ENCODE measurements at regions not wholly inside any gene's neighbourhood (a gene's known extent, or its start where the extent isn't known, plus 50 kb on each side); places are given as distances from the start of the nearest gene placed in this dataset.

DNA sequence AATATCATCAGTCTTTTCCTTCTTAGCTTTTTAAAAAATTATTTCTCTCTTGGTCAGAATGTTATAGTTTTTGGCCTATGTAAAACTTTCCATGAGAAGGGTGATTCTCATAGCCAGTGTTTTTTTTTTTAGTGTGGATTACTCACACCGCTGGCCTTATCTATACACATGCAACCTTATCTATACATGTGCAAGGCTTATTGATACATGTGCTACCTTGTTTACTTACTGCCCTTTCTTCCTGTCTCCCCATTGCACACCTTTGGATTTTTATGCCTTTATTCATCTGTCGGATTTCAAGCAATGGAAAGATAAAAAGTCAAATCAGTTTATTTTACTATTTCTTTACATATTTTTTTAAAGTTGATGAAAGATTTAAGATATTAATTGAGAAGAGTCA lies 660.0 kb upstream of the FZD8 start:
- H3K27me3 ChIP-seq (replicated peaks; ENCODE audit: insufficient read depth, low read depth, low read length, poor library complexity) = no peaks in the 10 kb centered on the region
- no peak for TF ChIP-seq EZH2 (IDR thresholded peaks at IDR 0.05; ENCODE audit: borderline replicate concordance, low read depth, low read length, poor library complexity, severe bottlenecking)
- no peak for TF ChIP-seq CTCF (conservative IDR thresholded peaks at IDR 0.05; ENCODE audit: low read depth, low read length)
- no TSS peak for BruUV-seq (replicated peaks)
- no peaks in the 10 kb centered on the region for H3K36me3 ChIP-seq (ENCODE audit: insufficient read depth, low read length, poor library complexity, severe bottlenecking)
- no peaks in the 10 kb centered on the region for H3K4me1 ChIP-seq (ENCODE audit: insufficient read depth, low read length, poor library complexity, severe bottlenecking)
- CTCF ChIA-PET = no interaction called here
- H3K9me3 ChIP-seq (ENCODE audit: low read depth, low read length, poor library complexity, severe bottlenecking) = no peaks in the 10 kb centered on the region
- no peak for DNase-seq (ENCODE audit: low spot score)
- POLR2A ChIA-PET (ENCODE audit: low non-redundant PET) = no interaction called here
- H3K27ac ChIP-seq (ENCODE audit: low read depth, low read length, poor library complexity, severe bottlenecking) = no peak overlapping the region
- H3K4me3 ChIP-seq (ENCODE audit: low read depth, low read length, poor library complexity, severe bottlenecking) = no peak overlapping the region
- intact Hi-C loops (cut with micrococcal nuclease; ENCODE audit: unreplicated experiment) = no loop called here

GRCh38 chr10:36301539-36301938 lies 659.4 kb upstream of the FZD8 start:
- Histone ChIP-seq H3K4me3 (ENCODE audit: low read depth, low read length, poor library complexity, severe bottlenecking) (no peak overlapping the region), H3K27ac (ENCODE audit: low read depth, low read length, poor library complexity, severe bottlenecking) (no peak overlapping the region), H3K36me3 (ENCODE audit: insufficient read depth, low read length, poor library complexity, severe bottlenecking) (no peaks in the 10 kb centered on the region), H3K9me3 (ENCODE audit: low read depth, low read length, poor library complexity, severe bottlenecking) (no peaks in the 10 kb centered on the region), H3K27me3 (replicated peaks; ENCODE audit: insufficient read depth, low read depth, low read length, poor library complexity) (no peaks in the 10 kb centered on the region), H3K4me1 (ENCODE audit: insufficient read depth, low read length, poor library complexity, severe bottlenecking) (no peaks in the 10 kb centered on the region)
- TF ChIP-seq CTCF (conservative IDR thresholded peaks at IDR 0.05; ENCODE audit: low read depth, low read length) (no peak), EZH2 (IDR thresholded peaks at IDR 0.05; ENCODE audit: borderline replicate concordance, low read depth, low read length, poor library complexity, severe bottlenecking) (no peak)
- BruUV-seq (replicated peaks) = no TSS peak
- CTCF ChIA-PET = no interaction called here
- intact Hi-C loops (cut with micrococcal nuclease; ENCODE audit: unreplicated experiment) = no loop called here
- POLR2A ChIA-PET (ENCODE audit: low non-redundant PET) = no interaction called here
- no peak for DNase-seq (ENCODE audit: low spot score)

DNA sequence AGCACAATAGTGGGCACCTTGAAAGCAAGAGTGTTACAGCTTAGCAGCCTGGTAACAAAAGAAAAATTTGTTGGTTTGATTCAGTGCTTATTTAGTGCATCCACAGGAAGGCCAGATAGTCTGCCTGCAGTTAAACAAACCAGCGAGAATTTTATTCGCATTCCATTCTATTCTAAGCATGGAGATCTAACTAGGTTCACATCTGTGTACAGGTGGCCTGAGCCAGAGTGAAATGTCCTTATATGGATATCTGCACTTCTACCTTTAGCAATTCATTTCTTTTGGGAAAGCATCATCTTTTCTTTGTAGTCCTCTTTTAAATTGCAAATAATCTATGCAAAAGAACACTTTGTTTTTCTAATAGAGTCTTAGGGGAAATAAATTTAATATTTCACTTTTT lies 659.0 kb upstream of the FZD8 start:
- Histone ChIP-seq H3K9me3 (ENCODE audit: low read depth, low read length, poor library complexity, severe bottlenecking) (no peaks in the 10 kb centered on the region), H3K4me3 (ENCODE audit: low read depth, low read length, poor library complexity, severe bottlenecking) (no peak overlapping the region), H3K27ac (ENCODE audit: low read depth, low read length, poor library complexity, severe bottlenecking) (no peak overlapping the region), H3K36me3 (ENCODE audit: insufficient read depth, low read length, poor library complexity, severe bottlenecking) (no peaks in the 10 kb centered on the region), H3K27me3 (replicated peaks; ENCODE audit: insufficient read depth, low read depth, low read length, poor library complexity) (no peaks in the 10 kb centered on the region), H3K4me1 (ENCODE audit: insufficient read depth, low read length, poor library complexity, severe bottlenecking) (no peaks in the 10 kb centered on the region)
- BruUV-seq (replicated peaks) = no TSS peak
- ChIA-PET POLR2A (ENCODE audit: low non-redundant PET) (no interaction called here), CTCF (no interaction called here)
- TF ChIP-seq EZH2 (IDR thresholded peaks at IDR 0.05; ENCODE audit: borderline replicate concordance, low read depth, low read length, poor library complexity, severe bottlenecking) (no peak), CTCF (conservative IDR thresholded peaks at IDR 0.05; ENCODE audit: low read depth, low read length) (no peak)
- DNase-seq (ENCODE audit: low spot score) = no peak
- intact Hi-C loops (cut with micrococcal nuclease; ENCODE audit: unreplicated experiment) = no loop called here

Measured in A673 (cell line).